RWPE1 (cell line): ENCODE measurements at regions not wholly inside any gene's neighbourhood (a gene's known extent, or its start where the extent isn't known, plus 50 kb on each side); places are given as distances from the start of the nearest gene placed in this dataset.
"Not testable (repeated sequence)": the region's sequence is repeated elsewhere in the genome, so short reads cannot be mapped to it uniquely, and the experiment has no call there.

ENCODE experiments used
- CTCF ChIA-PET: fragments of 350-600 bp; sonication (Branson Sonifier 250); formaldehyde crosslinking; extraction: SDS; loops from one replicate; lab custom pipeline; 2021; lab: Yijun Ruan, JAX
- POLR2A ChIA-PET: fragments of 400-600 bp; formaldehyde crosslinking; extraction: SDS; loops from one replicate; lab custom pipeline; 2020; ENCODE audit warnings: antibody characterized with exemption; ENCODE audit not compliant: low non-redundant PET; lab: Yijun Ruan, JAX
- DNase-seq: peaks from one replicate; pipeline ENCODE4 v3.0.0; 2012; ENCODE audit warnings: low spot score
- H3K27ac ChIP-seq: fragments of 450-650 bp; 2 replicates; pipeline ENCODE4 v1.5.1; 2017
- CTCF ChIP-seq: fragments of 450-650 bp; conservative IDR thresholded peaks from 2 replicates; pipeline ENCODE4 v1.5.1; 2017; ENCODE audit warnings: low read depth, mild to moderate bottlenecking

DNA sequence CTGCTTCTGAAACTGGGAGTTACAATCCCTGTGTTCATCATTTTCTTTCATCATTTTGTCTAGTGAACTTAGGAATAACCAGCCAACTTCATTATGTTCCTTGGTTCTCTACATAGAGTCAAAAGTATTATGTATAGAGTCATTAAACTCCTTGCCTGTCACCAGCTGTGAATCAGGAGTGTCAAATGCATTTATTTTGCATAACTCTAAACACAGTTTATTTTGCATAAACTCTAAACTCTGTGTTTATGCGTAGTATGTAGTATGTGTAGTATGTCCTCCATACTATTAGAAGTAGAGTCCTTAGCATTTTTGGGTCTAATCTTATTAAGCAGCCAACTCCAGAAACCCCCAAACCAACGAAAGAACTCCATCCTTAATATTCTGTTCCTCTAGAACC lies 164.4 kb downstream of the EVA1A start:
- CTCF ChIA-PET: no interaction called here
- no peak for TF ChIP-seq CTCF
- no peak overlapping the region for H3K27ac ChIP-seq
- POLR2A ChIA-PET: no interaction called here
- DNase-seq: no peak

DNA sequence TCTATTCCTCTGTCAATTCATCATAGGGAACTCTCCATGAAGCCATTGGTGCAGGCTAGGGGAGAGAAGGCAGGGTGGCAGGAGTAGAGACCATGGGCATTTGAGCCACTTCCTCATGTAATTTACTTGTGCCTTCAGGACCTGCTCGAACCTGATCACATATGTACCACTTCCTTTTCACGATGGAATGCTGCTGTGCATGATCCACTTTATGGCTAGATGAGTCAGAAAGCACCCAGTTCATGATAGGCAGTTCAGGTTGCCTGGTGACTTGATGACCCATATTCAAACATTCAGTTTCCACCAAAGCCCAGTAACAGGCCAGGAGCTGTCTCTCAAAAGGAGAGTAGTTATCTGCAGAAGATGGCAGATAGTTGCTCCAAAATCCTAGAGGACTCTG lies 166.0 kb downstream of the EVA1A start:
- H3K27ac ChIP-seq, DNase-seq, CTCF ChIA-PET, POLR2A ChIA-PET: not testable (repeated sequence)

DNA sequence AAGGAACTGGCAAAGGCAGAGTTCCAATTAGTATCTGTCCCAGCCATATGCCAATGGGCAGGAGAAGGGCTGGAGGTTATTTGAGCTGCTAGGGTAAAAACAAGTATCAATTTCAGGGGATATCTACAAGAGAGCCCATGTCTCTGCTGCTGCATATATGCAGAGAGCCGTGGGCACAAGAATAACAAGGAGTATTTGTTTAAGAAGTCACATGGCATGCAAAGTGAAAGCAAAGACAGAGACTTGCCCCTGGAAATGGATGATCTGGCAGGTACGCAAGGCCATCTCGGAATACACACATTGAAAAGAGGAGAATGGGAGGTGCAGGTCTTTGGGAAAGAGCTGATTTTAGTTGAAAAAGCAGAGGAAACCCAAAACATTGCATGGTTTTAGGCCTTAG lies 170.6 kb downstream of the EVA1A start:
- no peak for TF ChIP-seq CTCF
- H3K27ac ChIP-seq: no peak overlapping the region
- POLR2A ChIA-PET: no interaction called here
- CTCF ChIA-PET: no interaction called here
- DNase-seq: no peak

GRCh38 chr2:75389271-75389670 lies 171.5 kb downstream of the EVA1A start:
- POLR2A ChIA-PET: no interaction called here

GRCh38 chr2:75381032-75381431 lies 179.7 kb downstream of the EVA1A start:
- H3K27ac ChIP-seq: no peak overlapping the region
- CTCF ChIA-PET: no interaction called here
- no peak for TF ChIP-seq CTCF
- POLR2A ChIA-PET: no interaction called here
- DNase-seq: no peak

More at GRCh38 chr2:75389271-75389670, 171.5 kb downstream of the EVA1A start:
- DNase-seq: no peak
- no peak for TF ChIP-seq CTCF
- CTCF ChIA-PET: no interaction called here
- H3K27ac ChIP-seq: no peak overlapping the region

DNA sequence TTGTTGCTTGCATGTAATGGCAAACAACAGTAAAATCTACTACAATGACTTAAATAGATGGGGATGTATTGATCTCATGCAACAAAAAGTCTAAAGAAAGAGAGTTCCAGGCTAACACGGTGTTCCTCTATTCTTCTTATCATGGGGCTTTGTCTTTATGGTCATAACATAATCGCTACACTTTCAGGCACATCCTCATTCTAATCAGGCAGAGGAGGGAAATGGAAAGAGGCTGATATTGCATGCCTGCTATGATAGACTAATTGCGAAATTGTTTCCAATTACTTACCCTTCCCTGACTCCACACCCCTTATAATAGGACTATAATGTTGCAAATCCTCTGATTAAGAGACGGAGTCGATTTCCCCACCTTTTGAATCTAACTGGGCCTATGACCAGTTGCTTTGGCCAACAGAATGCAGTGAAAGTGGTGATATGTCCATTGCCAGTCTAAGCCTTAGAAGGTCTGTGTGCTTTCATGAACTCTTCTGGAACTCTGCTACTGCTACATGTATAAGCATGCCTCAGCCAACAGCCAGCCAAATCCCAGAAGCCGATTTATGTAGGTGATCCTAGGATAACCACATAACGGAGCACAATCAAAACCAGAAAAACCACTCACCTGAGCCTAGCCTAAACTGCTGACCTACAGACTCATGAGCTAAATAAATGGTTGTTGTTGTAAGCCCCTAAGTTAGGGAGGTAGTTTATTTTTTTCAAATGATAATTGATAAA lies 180.3 kb upstream of the TACR1 start:
- no peak for TF ChIP-seq CTCF
- ChIA-PET POLR2A (no interaction called here), CTCF (interaction anchor here (0.6 kb wide), 2 partner anchors 321 to 586 kb away, joined by 3 read pairs; no protein-coding TSS in a partner anchor)
- peak; percentile 29 for DNase-seq
- H3K27ac ChIP-seq: no peak overlapping the region
